ENCODE measurements at regions not wholly inside any gene's neighbourhood (a gene's known extent, or its start where the extent isn't known, plus 50 kb on each side); places are given as distances from the start of the nearest gene placed in this dataset.
A peak's percentile ranks its signal among the peaks of the same experiment; 100 is the strongest.

DNA sequence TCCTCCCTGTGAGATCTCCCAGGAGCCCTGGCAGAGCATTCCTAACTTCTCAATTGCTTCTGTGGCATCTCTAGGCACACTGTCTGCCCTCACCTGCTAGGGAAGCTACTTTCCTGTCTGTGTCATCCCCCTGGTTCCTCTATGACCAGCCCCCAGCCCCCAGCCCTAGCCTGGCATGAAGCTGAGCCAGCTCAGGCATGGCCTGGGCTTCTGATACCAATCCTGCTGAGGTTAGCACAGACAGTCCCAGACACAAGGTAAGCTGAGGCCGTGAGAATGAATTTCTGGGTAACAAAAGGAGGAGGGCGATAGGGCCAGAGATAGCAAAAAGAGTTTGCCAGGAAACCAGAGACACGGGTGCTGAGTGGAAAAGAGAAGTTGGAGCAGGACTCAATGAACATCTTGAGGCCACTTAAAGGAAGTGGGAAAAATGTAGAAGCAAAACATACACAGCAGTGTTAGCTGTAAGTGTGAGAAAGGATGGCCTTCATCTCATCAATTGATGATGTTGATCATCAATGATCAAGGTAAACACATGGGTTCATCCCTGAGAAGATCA is 87.6 kb upstream of the PICALM start:
- Histone ChIP-seq H3K27me3 (no peaks in the 10 kb centered on the region), H3K4me1 (ENCODE audit: insufficient read depth) (peaks cover 28% of the 10 kb centered on the region), H3K9me3 (no peaks in the 10 kb centered on the region), H3K36me3 (no peaks in the 10 kb centered on the region), H3K27ac (peak overlapping the region in 1 of 2 donors; percentile 45), H3K4me3 (no peak overlapping the region)
- DNase-seq = peak in 1 of 5 donors; percentile 22
- 73 to 75% (median 74%) methylated on average over 3 of the region's 3 CpGs for WGBS, 3 donors
- intact Hi-C loops (cut with DNase I) = no loop called here
- TF ChIP-seq, protein P1, sequence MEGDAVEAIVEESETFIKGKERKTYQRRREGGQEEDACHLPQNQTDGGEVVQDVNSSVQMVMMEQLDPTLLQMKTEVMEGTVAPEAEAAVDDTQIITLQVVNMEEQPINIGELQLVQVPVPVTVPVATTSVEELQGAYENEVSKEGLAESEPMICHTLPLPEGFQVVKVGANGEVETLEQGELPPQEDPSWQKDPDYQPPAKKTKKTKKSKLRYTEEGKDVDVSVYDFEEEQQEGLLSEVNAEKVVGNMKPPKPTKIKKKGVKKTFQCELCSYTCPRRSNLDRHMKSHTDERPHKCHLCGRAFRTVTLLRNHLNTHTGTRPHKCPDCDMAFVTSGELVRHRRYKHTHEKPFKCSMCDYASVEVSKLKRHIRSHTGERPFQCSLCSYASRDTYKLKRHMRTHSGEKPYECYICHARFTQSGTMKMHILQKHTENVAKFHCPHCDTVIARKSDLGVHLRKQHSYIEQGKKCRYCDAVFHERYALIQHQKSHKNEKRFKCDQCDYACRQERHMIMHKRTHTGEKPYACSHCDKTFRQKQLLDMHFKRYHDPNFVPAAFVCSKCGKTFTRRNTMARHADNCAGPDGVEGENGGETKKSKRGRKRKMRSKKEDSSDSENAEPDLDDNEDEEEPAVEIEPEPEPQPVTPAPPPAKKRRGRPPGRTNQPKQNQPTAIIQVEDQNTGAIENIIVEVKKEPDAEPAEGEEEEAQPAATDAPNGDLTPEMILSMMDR (IDR thresholded peaks at IDR 0.05) = no peak
- TF ChIP-seq POLR2A (IDR thresholded peaks at IDR 0.05) = no peak
- TF ChIP-seq EP300 (IDR thresholded peaks at IDR 0.05) = no peak

DNA sequence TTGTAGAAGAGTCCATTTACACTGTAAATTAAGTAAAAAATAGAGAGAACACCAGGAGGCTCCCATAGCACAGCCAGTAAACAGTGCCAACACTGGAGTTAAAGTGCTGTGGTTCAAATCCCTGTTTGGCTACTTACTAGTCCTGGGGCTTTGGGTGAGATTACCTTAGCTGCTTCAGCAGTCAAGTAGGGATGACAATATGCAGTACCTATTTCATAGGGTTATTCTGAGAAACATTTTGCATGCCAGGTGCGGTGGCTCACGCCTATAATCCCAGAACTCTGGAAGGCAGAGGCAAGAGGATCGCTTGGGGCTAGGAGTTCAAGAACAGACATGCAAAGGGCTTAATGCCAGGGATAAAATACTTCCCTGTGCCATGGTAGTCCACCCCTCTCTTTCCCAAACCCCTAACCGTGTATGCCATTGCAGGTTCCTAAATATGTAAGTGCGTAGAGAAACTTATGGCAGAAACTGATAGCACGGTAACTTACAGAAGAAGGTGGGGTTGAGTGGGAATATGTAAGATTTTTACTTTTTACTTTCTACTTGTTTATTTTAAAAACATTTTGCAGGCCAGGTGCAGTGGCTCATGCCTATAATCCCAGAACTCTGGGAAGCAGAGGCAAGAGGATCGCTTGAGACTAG is 86.4 kb upstream of the PICALM start:
- Histone ChIP-seq H3K27ac (peak overlapping the region in 1 of 2 donors; percentile 38), H3K27me3 (no peaks in the 10 kb centered on the region), H3K4me1 (ENCODE audit: insufficient read depth) (peaks cover 33% of the 10 kb centered on the region), H3K36me3 (no peaks in the 10 kb centered on the region), H3K9me3 (no peaks in the 10 kb centered on the region), H3K4me3 (no peak overlapping the region)
- DNase-seq = no peak
- TF ChIP-seq EP300 (IDR thresholded peaks at IDR 0.05) (no peak), POLR2A (IDR thresholded peaks at IDR 0.05) (no peak)
- TF ChIP-seq, protein P1 (IDR thresholded peaks at IDR 0.05) = no peak
- WGBS, 3 donors = 92 to 94% (median 93%) methylated on average over 7 of the region's 7 CpGs
- intact Hi-C loops (cut with DNase I) = no loop called here

DNA sequence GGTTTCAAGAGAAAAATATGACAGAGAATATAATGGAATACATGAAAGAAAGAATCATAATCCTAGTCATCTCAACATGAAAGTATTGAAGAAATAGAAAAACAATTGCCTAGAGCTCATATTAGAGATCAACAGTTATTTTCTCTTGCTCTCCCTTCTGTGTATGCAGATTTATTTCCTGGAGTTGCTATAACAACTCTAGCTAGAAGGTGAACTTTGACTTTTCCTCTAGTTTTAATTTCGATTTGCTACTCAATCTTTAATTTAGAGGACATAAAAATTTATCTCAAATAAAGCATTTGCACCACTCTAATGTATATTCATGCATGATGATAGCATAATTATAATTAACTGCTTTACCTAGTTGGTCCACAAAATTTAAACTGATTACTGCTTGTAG is 84.6 kb upstream of the PICALM start:
- no peaks in the 10 kb centered on the region for H3K36me3 ChIP-seq
- intact Hi-C loops (cut with DNase I) = no loop called here
- H3K9me3 ChIP-seq = no peaks in the 10 kb centered on the region
- TF ChIP-seq, protein P1 (IDR thresholded peaks at IDR 0.05) = no peak
- TF ChIP-seq POLR2A (IDR thresholded peaks at IDR 0.05) (no peak), EP300 (IDR thresholded peaks at IDR 0.05) (no peak)
- no peak overlapping the region for H3K4me3 ChIP-seq
- peak overlapping the region in 1 of 2 donors; percentile 17 for H3K27ac ChIP-seq
- WGBS, 3 donors = 12 to 19% (median 14%) methylated on average over 1 of the region's 1 CpG
- peaks cover 29% of the 10 kb centered on the region for H3K4me1 ChIP-seq (ENCODE audit: insufficient read depth)
- no peaks in the 10 kb centered on the region for H3K27me3 ChIP-seq
- no peak for DNase-seq

DNA sequence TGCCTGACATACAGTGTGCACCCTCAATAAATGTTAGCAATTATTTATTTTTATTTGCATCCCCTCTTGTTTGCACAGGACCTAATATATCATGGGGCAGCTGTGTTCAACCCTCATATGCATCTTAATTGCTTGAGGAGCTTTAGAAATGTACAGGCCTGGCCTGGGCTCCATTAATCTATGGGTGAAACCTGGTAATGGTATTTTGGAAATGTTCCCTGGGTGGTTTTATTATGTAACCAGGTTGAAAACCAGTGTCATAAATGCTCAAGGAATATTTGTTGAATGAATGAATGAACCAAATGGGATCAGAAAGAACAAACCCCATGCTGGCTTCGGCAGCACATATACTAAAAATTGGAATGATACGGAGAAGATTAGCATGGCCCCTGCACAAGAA is 84.0 kb upstream of the PICALM start:
- DNase-seq = no peak
- TF ChIP-seq, protein P1 (IDR thresholded peaks at IDR 0.05) = no peak
- TF ChIP-seq POLR2A (IDR thresholded peaks at IDR 0.05) (no peak), EP300 (IDR thresholded peaks at IDR 0.05) (no peak)
- intact Hi-C loops (cut with DNase I) = no loop called here
- WGBS, 3 donors = 91 to 98% (median 92%) methylated on average over 2 of the region's 2 CpGs
- Histone ChIP-seq H3K4me3 (no peak overlapping the region), H3K9me3 (no peaks in the 10 kb centered on the region), H3K4me1 (ENCODE audit: insufficient read depth) (peaks cover 31% of the 10 kb centered on the region), H3K27me3 (no peaks in the 10 kb centered on the region), H3K36me3 (no peaks in the 10 kb centered on the region), H3K27ac (peak overlapping the region in 1 of 2 donors; percentile 79)

Measured in ovary (tissue), 7 donors.